GM12874 (cell line): ENCODE measurements at regions not wholly inside any gene's neighbourhood (a gene's known extent, or its start where the extent isn't known, plus 50 kb on each side); places are given as distances from the start of the nearest gene placed in this dataset.

ENCODE experiments used
- CTCF ChIP-seq: IDR thresholded peaks from 2 replicates; pipeline ENCODE4 v1.5.1; 2011; ENCODE audit warnings: low read depth, mild to moderate bottlenecking, control low read depth, low read length, moderate library complexity; ENCODE audit not compliant: insufficient read depth

GRCh38 chr18:67260841-67261240, 255.7 kb downstream of the DSEL start:
- no peak for TF ChIP-seq CTCF

- TF ChIP-seq CTCF, result no peak
Observed at GRCh38 chr18:67250776-67251424, 265.6 kb downstream of the DSEL start.

- no peak for TF ChIP-seq CTCF
Observed at GRCh38 chr18:67243799-67244587, 272.5 kb downstream of the DSEL start.

- no peak for TF ChIP-seq CTCF
Observed at GRCh38 chr18:67242001-67242400, 274.5 kb downstream of the DSEL start.

GRCh38 chr18:67241299-67241698, 275.2 kb downstream of the DSEL start:
- TF ChIP-seq CTCF, result no peak

GRCh38 chr18:67239826-67240225, 276.7 kb downstream of the DSEL start:
- TF ChIP-seq CTCF, result no peak

GRCh38 chr18:67232991-67233390, 283.5 kb downstream of the DSEL start:
- no peak for TF ChIP-seq CTCF
